Glutamatergic neuron (in vitro differentiated cells): ENCODE measurements at regions not wholly inside any gene's neighbourhood (a gene's known extent, or its start where the extent isn't known, plus 50 kb on each side); places are given as distances from the start of the nearest gene placed in this dataset.
"Not testable (repeated sequence)": the region's sequence is repeated elsewhere in the genome, so short reads cannot be mapped to it uniquely, and the experiment has no call there.

ENCODE experiments used
- DNase-seq: peaks from one replicate; pipeline ENCODE4 v3.0.0; 2022
- H3K27ac Mint-ChIP-seq: one replicate; pipeline ENCODE4 v1.8.0; 2020; ENCODE audit warnings: mild to moderate bottlenecking, mixed read lengths, inconsistent platforms; ENCODE audit not compliant: unreplicated experiment
- H3K27me3 Mint-ChIP-seq: one replicate; pipeline ENCODE4 v1.8.0; 2020; ENCODE audit warnings: mild to moderate bottlenecking, moderate library complexity, mixed read lengths, inconsistent platforms; ENCODE audit not compliant: unreplicated experiment
- H3K36me3 Mint-ChIP-seq: one replicate; pipeline ENCODE4 v1.8.0; 2020; ENCODE audit warnings: mild to moderate bottlenecking, mixed read lengths, inconsistent platforms; ENCODE audit not compliant: unreplicated experiment
- H3K4me1 Mint-ChIP-seq: one replicate; pipeline ENCODE4 v1.8.0; 2020; ENCODE audit warnings: mild to moderate bottlenecking, low read depth, mixed read lengths, inconsistent platforms; ENCODE audit not compliant: unreplicated experiment
- H3K4me3 Mint-ChIP-seq: one replicate; pipeline ENCODE4 v1.8.0; 2020; ENCODE audit warnings: mild to moderate bottlenecking, mixed read lengths, inconsistent platforms; ENCODE audit not compliant: unreplicated experiment
- H3K9me3 Mint-ChIP-seq: one replicate; pipeline ENCODE4 v1.8.0; 2020; ENCODE audit warnings: mild to moderate bottlenecking, moderate library complexity, mixed read lengths, inconsistent platforms; ENCODE audit not compliant: unreplicated experiment
- TF ChIP-seq, protein P1 (sequence below): fragments of 200-600 bp; sonication (generic); IDR thresholded peaks from one replicate; pipeline ENCODE4 v1.5.0; 2021; ENCODE audit not compliant: partially characterized antibody, unreplicated experiment

DNA sequence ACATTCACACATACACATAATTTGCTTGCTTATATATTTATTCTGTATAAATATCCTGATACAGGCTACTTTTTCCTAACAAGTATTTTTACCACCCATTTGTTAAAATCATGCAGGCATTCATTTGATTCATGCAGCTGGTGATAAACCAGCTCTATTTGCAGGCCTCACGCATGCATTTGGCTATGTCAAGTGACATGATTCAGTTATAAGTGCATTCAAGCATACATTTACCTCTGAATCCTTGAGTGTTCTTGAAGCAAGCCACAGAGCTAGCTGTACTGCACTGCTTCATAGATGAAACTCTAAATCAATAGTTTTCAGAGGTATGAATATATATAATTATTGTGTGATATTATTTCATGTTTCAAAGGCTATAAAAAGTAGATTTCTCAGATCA lies 544.0 kb upstream of the AGA start:
- TF ChIP-seq, protein P1, sequence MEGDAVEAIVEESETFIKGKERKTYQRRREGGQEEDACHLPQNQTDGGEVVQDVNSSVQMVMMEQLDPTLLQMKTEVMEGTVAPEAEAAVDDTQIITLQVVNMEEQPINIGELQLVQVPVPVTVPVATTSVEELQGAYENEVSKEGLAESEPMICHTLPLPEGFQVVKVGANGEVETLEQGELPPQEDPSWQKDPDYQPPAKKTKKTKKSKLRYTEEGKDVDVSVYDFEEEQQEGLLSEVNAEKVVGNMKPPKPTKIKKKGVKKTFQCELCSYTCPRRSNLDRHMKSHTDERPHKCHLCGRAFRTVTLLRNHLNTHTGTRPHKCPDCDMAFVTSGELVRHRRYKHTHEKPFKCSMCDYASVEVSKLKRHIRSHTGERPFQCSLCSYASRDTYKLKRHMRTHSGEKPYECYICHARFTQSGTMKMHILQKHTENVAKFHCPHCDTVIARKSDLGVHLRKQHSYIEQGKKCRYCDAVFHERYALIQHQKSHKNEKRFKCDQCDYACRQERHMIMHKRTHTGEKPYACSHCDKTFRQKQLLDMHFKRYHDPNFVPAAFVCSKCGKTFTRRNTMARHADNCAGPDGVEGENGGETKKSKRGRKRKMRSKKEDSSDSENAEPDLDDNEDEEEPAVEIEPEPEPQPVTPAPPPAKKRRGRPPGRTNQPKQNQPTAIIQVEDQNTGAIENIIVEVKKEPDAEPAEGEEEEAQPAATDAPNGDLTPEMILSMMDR, result no peak
- H3K27ac Mint-ChIP-seq, result no peak overlapping the region
- no peaks in the 10 kb centered on the region for H3K4me1 Mint-ChIP-seq
- DNase-seq, result no peak
- H3K9me3 Mint-ChIP-seq, result peaks cover 1% of the 10 kb centered on the region
- no peaks in the 10 kb centered on the region for H3K36me3 Mint-ChIP-seq
- no peak overlapping the region for H3K4me3 Mint-ChIP-seq
- H3K27me3 Mint-ChIP-seq, result no peaks in the 10 kb centered on the region

GRCh38 chr4:177987896-177988295 lies 545.7 kb upstream of the AGA start:
- TF ChIP-seq, protein P1, result no peak
- H3K9me3 Mint-ChIP-seq, result peaks cover 1% of the 10 kb centered on the region
- no peak overlapping the region for H3K27ac Mint-ChIP-seq
- no peaks in the 10 kb centered on the region for H3K27me3 Mint-ChIP-seq
- H3K4me1 Mint-ChIP-seq, result no peaks in the 10 kb centered on the region
- no peaks in the 10 kb centered on the region for H3K36me3 Mint-ChIP-seq
- no peak for DNase-seq
- no peak overlapping the region for H3K4me3 Mint-ChIP-seq

- Mint-ChIP-seq H3K27ac (no peak overlapping the region), H3K4me1 (no peaks in the 10 kb centered on the region), H3K4me3 (no peak overlapping the region), H3K27me3 (no peaks in the 10 kb centered on the region), H3K36me3 (no peaks in the 10 kb centered on the region), H3K9me3 (no peaks in the 10 kb centered on the region)
- TF ChIP-seq, protein P1, result no peak
- DNase-seq, result no peak
These were observed 547.4 kb upstream of the AGA start for GRCh38 chr4:177989503-177990201.

GRCh38 chr4:178003098-178003657 lies 560.9 kb upstream of the AGA start:
- Mint-ChIP-seq H3K27ac (no peak overlapping the region), H3K27me3 (no peaks in the 10 kb centered on the region), H3K36me3 (no peaks in the 10 kb centered on the region), H3K4me3 (no peak overlapping the region), H3K4me1 (no peaks in the 10 kb centered on the region), H3K9me3 (peaks cover 2% of the 10 kb centered on the region)
- no peak for DNase-seq
- TF ChIP-seq, protein P1, result no peak

- DNase-seq, result no peak
- H3K27me3 Mint-ChIP-seq, result no peaks in the 10 kb centered on the region
- TF ChIP-seq, protein P1, result no peak
- no peaks in the 10 kb centered on the region for H3K36me3 Mint-ChIP-seq
- H3K4me3 Mint-ChIP-seq, result no peak overlapping the region
- H3K27ac Mint-ChIP-seq, result no peak overlapping the region
- no peaks in the 10 kb centered on the region for H3K4me1 Mint-ChIP-seq
- no peaks in the 10 kb centered on the region for H3K9me3 Mint-ChIP-seq
These were observed 568.4 kb upstream of the AGA start for GRCh38 chr4:178010596-178010995.

- not testable (repeated sequence) for H3K9me3 Mint-ChIP-seq, H3K27me3 Mint-ChIP-seq, DNase-seq, H3K27ac Mint-ChIP-seq, H3K4me1 Mint-ChIP-seq, H3K4me3 Mint-ChIP-seq, H3K36me3 Mint-ChIP-seq
These were observed 572.8 kb upstream of the AGA start for GRCh38 chr4:178015046-178015445.
